GM12878 (cell line): ENCODE measurements at regions not wholly inside any gene's neighbourhood (a gene's known extent, or its start where the extent isn't known, plus 50 kb on each side); places are given as distances from the start of the nearest gene placed in this dataset.
"Not testable (repeated sequence)": the region's sequence is repeated elsewhere in the genome, so short reads cannot be mapped to it uniquely, and the experiment has no call there.

ENCODE experiments used
- ATAC-seq: fragments of 200-7000 bp; cut with Tn5 transposase; 3 replicates; pipeline ENCODE4 v1.9.1; 2020; ENCODE audit warnings: mild to moderate bottlenecking, moderate library complexity
- BruUV-seq: library from RNA; stranded (reverse); fragments of 400-500 nt; replicated peaks from 2 replicates; lab custom pipeline; 2021; lab: Mats Ljungman, UMichigan
- CTCF ChIA-PET: fragments of 300-600 bp; sonication (Branson Sonifier 250); formaldehyde crosslinking; extraction: SDS; loops from one replicate; lab custom pipeline; 2021; ENCODE audit warnings: inconsistent platforms; lab: Yijun Ruan, JAX
- POLR2A ChIA-PET: fragments of 350-600 bp; formaldehyde crosslinking; extraction: SDS; loops from one replicate; lab custom pipeline; 2021; ENCODE audit warnings: inconsistent platforms; lab: Charles Lee
- RAD21 ChIA-PET: fragments of 300-600 bp; sonication (Branson Sonifier 250); formaldehyde crosslinking; loops from one replicate; lab custom pipeline; 2023; ENCODE audit warnings: antibody characterized with exemption; ENCODE audit not compliant: unreplicated experiment; lab: Charles Lee
- SMC1A ChIA-PET: fragments of 300-600 bp; sonication (Branson Sonifier 250); formaldehyde crosslinking; loops from one replicate; lab custom pipeline; 2023; ENCODE audit not compliant: unreplicated experiment, uncharacterized antibody; lab: Charles Lee
- DNase-seq: peaks from one replicate; pipeline ENCODE4 v3.0.0-alpha.2; 2011; ENCODE audit warnings: low read depth, low spot score
- FAIRE-seq: peaks from 3 replicates; lab custom pipeline; 2011; peaks lifted over from hg19 to GRCh38; lab: Jason Lieb, UNC
- H2AFZ ChIP-seq: 2 replicates; pipeline ENCODE4 v1.6.0; 2011; ENCODE audit warnings: low read depth, low read length, control low read depth; ENCODE audit not compliant: control insufficient read depth
- H3K27ac ChIP-seq: 2 replicates; pipeline ENCODE4 v1.5.1; 2011; ENCODE audit warnings: control low read depth; ENCODE audit not compliant: control insufficient read depth, insufficient read depth
- H3K27me3 ChIP-seq, 2 experiments: replicated peaks in 1 of 2; 2 replicates each; pipeline versions ENCODE4 v1.6.0 to v1.6.1; 2011; ENCODE audit warnings: low read length in 1 of 2; ENCODE audit not compliant: control insufficient read depth in 2 of 2, insufficient read depth in 2 of 2
- H3K36me3 ChIP-seq, 2 experiments: 2 replicates each; pipeline ENCODE4 v1.5.1; 2011; ENCODE audit warnings: low read length in 1 of 2; ENCODE audit not compliant: control insufficient read depth in 2 of 2, insufficient read depth in 2 of 2
- H3K4me1 ChIP-seq: 2 replicates; pipeline ENCODE4 v1.6.1; 2011; ENCODE audit warnings: mild to moderate bottlenecking, low read length, moderate library complexity, mixed read lengths; ENCODE audit not compliant: control insufficient read depth, insufficient read depth
- H3K4me2 ChIP-seq: 2 replicates; pipeline ENCODE4 v1.6.0; 2011; ENCODE audit warnings: control low read depth; ENCODE audit not compliant: control insufficient read depth, insufficient read depth
- H3K4me3 ChIP-seq: fragments of 200-600 bp; sonication (generic); 2 replicates; pipeline ENCODE4 v1.5.1; 2016
- H3K79me2 ChIP-seq: 2 replicates; pipeline ENCODE4 v1.6.0; 2011; ENCODE audit warnings: low read length; ENCODE audit not compliant: control insufficient read depth, insufficient read depth
- H3K9ac ChIP-seq: 2 replicates; pipeline ENCODE4 v1.8.0; 2011; ENCODE audit warnings: low read length, control low read depth, mixed read lengths; ENCODE audit not compliant: control insufficient read depth, insufficient read depth
- H3K9me3 ChIP-seq: replicated peaks from 3 replicates; pipeline ENCODE4 v1.5.1; 2011; ENCODE audit warnings: mild to moderate bottlenecking, low read length; ENCODE audit not compliant: control insufficient read depth, insufficient read depth
- H4K20me1 ChIP-seq: 2 replicates; pipeline ENCODE4 v1.6.0; 2011; ENCODE audit not compliant: control insufficient read depth, insufficient read depth
- CBX3 ChIP-seq: fragments of 200-600 bp; sonication (generic); IDR thresholded peaks from 2 replicates; pipeline ENCODE4 v1.6.1; 2016; ENCODE audit warnings: low read depth, borderline replicate concordance
- EZH2 ChIP-seq: IDR thresholded peaks from 2 replicates; pipeline ENCODE4 v1.6.1; 2012; ENCODE audit warnings: low read depth, mild to moderate bottlenecking, control low read depth, inconsistent platforms, low read length, borderline replicate concordance; ENCODE audit not compliant: control insufficient read depth
- FOXM1 ChIP-seq: IDR thresholded peaks from 2 replicates; pipeline ENCODE4 v1.6.1; 2012; ENCODE audit warnings: low read depth, mild to moderate bottlenecking, inconsistent platforms, low read length, moderate library complexity
- NFIC ChIP-seq: IDR thresholded peaks from 2 replicates; pipeline ENCODE4 v1.6.1; 2012; ENCODE audit warnings: low read depth, mild to moderate bottlenecking, inconsistent platforms, low read length, moderate library complexity
- YBX1 ChIP-seq: fragments of 450-650 bp; IDR thresholded peaks from 2 replicates; pipeline ENCODE4 v1.6.1; 2016; ENCODE audit warnings: antibody characterized with exemption
- ZZZ3 ChIP-seq: IDR thresholded peaks from 2 replicates; pipeline ENCODE4 v1.6.1; 2011; ENCODE audit warnings: low read depth; ENCODE audit not compliant: control insufficient read depth, insufficient read length
- WGBS: methylation state at CpG from one replicate; pipeline ENCODE4 v1.1.6; 2016; ENCODE audit warnings: low lambda C conversion rate; ENCODE audit not compliant: insufficient replicate concordance, insufficient coverage; ENCODE audit errors: missing lambda C conversion rate; 5-methylcytosine and 5-hydroxymethylcytosine counted together
- in situ Hi-C: fragments of 300-500 bp; cut with MboI; formaldehyde crosslinking; loops from 9 replicates; pipeline ENCODE4 v1.14.3; 2018; ENCODE audit warnings: mixed read lengths
- intact Hi-C: fragments of 100-400 bp; cut with micrococcal nuclease; formaldehyde crosslinking; loops from one replicate; pipeline ENCODE4 v1.14.2; 2022; ENCODE audit not compliant: unreplicated experiment
- TF ChIP-seq, protein P1 (sequence below): fragments of 450-650 bp; formaldehyde crosslinking; IDR thresholded peaks from 2 replicates; pipeline ENCODE4 v1.4.0; 2022; ENCODE audit warnings: mild to moderate bottlenecking, moderate library complexity
- TF ChIP-seq, protein P2 (sequence below): IDR thresholded peaks from 2 replicates; pipeline ENCODE4 v1.6.1; 2012; ENCODE audit warnings: improper control_type of control experiment, low read depth, low read length; ENCODE audit not compliant: insufficient replicate concordance

DNA sequence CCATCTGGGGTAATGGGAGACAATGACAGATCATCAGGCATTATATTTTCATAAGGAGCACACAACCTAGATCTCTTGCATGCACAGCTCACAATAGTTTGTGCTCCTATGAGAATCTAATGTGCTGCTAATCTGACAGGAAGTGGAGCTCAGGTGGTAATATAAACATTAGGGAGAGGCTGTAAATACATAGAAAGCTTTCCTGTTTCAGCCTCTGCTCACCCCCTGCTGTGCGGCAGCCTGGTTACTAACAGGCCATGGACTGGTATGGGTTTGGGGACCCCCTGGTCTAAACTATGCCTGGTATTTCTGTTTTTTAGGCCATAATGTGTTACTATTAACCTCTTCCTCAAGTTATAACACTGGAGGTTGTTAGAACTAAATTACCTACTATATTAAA lies 1373.7 kb downstream of the LRFN5 start (continued):
- TF ChIP-seq NFIC: no peak
- no peak for TF ChIP-seq YBX1

DNA sequence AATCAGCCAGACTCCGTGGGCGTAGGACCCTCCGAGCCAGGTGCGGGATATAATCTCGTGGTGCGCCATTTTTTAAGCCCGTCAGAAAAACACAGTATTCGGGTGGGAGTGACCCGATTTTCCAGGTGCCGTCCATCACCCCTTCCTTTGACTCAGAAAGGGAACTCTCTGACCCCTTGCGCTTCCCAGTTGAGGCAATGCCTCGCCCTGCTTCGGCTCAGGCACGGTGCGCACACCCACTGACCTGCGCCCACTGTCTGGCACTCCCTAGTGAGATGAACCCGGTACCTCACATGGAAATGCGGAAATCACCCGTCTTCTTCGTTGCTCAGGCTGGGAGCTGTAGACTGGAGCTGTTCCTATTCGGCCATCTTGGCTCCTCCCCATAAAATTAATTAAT lies 1366.5 kb downstream of the LRFN5 start:
- H3K27me3 ChIP-seq, RAD21 ChIA-PET, H3K4me1 ChIP-seq, ATAC-seq, BruUV-seq, H3K9me3 ChIP-seq, in situ Hi-C loops, FAIRE-seq, H4K20me1 ChIP-seq, DNase-seq, H3K4me2 ChIP-seq, CTCF ChIA-PET, H3K4me3 ChIP-seq, POLR2A ChIA-PET, H3K9ac ChIP-seq, H3K79me2 ChIP-seq, SMC1A ChIA-PET, H3K36me3 ChIP-seq, H3K27ac ChIP-seq, H2AFZ ChIP-seq, intact Hi-C loops: not testable (repeated sequence)
- 55% methylated on average over 14 of the region's 21 CpGs for WGBS

DNA sequence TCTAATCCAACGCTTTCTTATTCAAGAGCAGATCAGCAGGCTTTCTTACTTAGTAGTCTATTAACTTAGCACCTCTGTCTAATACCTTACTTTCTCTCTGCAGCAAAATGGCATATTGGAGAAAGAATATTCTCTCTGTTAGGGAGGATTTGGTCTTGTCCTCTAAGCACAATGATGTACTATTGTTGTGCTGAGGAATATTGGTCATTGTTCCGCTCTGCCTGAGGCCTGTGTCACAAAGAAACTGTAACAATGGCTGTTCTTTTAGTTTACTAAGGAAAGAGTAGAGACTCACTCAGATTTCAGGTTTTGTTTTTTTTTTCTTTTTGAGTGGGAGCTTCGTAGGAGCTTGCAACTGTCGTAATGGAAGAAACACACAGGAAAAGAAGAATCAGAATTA lies 1358.8 kb downstream of the LRFN5 start:
- no TSS peak for BruUV-seq
- H3K9ac ChIP-seq: no peak overlapping the region
- no peak overlapping the region for H3K4me3 ChIP-seq
- H3K27me3 ChIP-seq: no peaks in the 10 kb centered on the region
- ChIA-PET POLR2A (no interaction called here), CTCF (no interaction called here), SMC1A (no interaction called here), RAD21 (no interaction called here)
- no peak for FAIRE-seq
- H3K4me1 ChIP-seq: no peaks in the 10 kb centered on the region
- H3K27ac ChIP-seq: no peak overlapping the region
- H3K79me2 ChIP-seq: no peaks in the 10 kb centered on the region
- no peak overlapping the region for H3K4me2 ChIP-seq
- intact Hi-C loops (no loop called here), in situ Hi-C loops (no loop called here)
- no peaks in the 10 kb centered on the region for H4K20me1 ChIP-seq
- H3K9me3 ChIP-seq: no peaks in the 10 kb centered on the region
- no peaks in the 10 kb centered on the region for H3K36me3 ChIP-seq
- no peak for DNase-seq
- ATAC-seq: no peak
- WGBS: 25% methylated on average over 4 of the region's 4 CpGs
- no peak overlapping the region for H2AFZ ChIP-seq
- TF ChIP-seq, protein P1, sequence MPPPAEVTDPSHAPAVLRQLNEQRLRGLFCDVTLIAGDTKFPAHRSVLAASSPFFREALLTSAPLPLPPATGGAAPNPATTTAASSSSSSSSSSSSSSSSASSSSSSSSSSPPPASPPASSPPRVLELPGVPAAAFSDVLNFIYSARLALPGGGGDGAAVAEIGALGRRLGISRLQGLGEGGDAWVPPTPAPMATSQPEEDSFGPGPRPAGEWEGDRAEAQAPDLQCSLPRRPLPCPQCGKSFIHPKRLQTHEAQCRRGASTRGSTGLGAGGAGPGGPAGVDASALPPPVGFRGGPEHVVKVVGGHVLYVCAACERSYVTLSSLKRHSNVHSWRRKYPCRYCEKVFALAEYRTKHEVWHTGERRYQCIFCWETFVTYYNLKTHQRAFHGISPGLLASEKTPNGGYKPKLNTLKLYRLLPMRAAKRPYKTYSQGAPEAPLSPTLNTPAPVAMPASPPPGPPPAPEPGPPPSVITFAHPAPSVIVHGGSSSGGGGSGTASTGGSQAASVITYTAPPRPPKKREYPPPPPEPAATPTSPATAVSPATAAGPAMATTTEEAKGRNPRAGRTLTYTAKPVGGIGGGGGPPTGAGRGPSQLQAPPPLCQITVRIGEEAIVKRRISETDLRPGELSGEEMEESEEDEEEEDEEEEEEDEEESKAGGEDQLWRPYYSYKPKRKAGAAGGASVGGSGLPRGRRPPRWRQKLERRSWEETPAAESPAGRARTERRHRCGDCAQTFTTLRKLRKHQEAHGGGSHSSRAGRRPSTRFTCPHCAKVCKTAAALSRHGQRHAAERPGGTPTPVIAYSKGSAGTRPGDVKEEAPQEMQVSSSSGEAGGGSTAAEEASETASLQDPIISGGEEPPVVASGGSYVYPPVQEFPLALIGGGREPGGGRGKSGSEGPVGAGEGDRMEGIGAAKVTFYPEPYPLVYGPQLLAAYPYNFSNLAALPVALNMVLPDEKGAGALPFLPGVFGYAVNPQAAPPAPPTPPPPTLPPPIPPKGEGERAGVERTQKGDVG: no peak
- TF ChIP-seq EZH2 (no peak), FOXM1 (no peak), ZZZ3 (no peak), CBX3 (no peak)
- TF ChIP-seq, protein P2, sequence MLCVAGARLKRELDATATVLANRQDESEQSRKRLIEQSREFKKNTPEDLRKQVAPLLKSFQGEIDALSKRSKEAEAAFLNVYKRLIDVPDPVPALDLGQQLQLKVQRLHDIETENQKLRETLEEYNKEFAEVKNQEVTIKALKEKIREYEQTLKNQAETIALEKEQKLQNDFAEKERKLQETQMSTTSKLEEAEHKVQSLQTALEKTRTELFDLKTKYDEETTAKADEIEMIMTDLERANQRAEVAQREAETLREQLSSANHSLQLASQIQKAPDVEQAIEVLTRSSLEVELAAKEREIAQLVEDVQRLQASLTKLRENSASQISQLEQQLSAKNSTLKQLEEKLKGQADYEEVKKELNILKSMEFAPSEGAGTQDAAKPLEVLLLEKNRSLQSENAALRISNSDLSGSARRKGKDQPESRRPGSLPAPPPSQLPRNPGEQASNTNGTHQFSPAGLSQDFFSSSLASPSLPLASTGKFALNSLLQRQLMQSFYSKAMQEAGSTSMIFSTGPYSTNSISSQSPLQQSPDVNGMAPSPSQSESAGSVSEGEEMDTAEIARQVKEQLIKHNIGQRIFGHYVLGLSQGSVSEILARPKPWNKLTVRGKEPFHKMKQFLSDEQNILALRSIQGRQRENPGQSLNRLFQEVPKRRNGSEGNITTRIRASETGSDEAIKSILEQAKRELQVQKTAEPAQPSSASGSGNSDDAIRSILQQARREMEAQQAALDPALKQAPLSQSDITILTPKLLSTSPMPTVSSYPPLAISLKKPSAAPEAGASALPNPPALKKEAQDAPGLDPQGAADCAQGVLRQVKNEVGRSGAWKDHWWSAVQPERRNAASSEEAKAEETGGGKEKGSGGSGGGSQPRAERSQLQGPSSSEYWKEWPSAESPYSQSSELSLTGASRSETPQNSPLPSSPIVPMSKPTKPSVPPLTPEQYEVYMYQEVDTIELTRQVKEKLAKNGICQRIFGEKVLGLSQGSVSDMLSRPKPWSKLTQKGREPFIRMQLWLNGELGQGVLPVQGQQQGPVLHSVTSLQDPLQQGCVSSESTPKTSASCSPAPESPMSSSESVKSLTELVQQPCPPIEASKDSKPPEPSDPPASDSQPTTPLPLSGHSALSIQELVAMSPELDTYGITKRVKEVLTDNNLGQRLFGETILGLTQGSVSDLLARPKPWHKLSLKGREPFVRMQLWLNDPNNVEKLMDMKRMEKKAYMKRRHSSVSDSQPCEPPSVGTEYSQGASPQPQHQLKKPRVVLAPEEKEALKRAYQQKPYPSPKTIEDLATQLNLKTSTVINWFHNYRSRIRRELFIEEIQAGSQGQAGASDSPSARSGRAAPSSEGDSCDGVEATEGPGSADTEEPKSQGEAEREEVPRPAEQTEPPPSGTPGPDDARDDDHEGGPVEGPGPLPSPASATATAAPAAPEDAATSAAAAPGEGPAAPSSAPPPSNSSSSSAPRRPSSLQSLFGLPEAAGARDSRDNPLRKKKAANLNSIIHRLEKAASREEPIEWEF: no peak
